ENCODE measurements at regions not wholly inside any gene's neighbourhood (a gene's known extent, or its start where the extent isn't known, plus 50 kb on each side); places are given as distances from the start of the nearest gene placed in this dataset.

DNA sequence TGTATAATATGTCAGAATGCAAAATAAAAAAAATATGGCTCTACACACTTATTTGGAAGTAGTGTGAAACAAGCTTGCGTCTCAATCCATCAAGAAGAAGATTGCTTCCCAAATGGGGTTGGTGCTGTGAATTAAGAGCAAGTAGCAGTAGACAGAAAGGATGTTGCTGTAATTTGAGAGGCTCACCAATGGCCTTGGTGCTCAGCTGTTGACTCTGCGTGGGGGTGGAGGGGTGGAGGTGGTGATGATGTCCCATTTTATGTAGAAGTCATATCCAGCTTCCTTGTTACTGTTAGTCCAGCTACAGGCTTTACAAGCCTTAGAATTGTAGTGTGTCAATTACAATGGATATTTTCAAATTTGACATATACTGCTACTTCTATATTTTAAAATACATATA lies 223.4 kb upstream of the RND3 start:
- no peak for TF ChIP-seq EZH2 (IDR thresholded peaks at IDR 0.05; ENCODE audit: borderline replicate concordance, low read depth, low read length, severe bottlenecking)
- TF ChIP-seq POLR2AphosphoS5 (IDR thresholded peaks at IDR 0.05; ENCODE audit: insufficient read depth, low read depth, low read length): no peak
- TF ChIP-seq POLR2A (IDR thresholded peaks at IDR 0.05; ENCODE audit: low read depth, low read length): no peak
- TF ChIP-seq, protein P1, sequence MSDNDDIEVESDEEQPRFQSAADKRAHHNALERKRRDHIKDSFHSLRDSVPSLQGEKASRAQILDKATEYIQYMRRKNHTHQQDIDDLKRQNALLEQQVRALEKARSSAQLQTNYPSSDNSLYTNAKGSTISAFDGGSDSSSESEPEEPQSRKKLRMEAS (IDR thresholded peaks at IDR 0.05; ENCODE audit: insufficient read depth, insufficient read length): no peak

All from endothelial cell of umbilical vein (primary cell).